GM23248 (cell line): ENCODE measurements at regions not wholly inside any gene's neighbourhood (a gene's known extent, or its start where the extent isn't known, plus 50 kb on each side); places are given as distances from the start of the nearest gene placed in this dataset.

ENCODE experiments used
- EZH2 ChIP-seq: fragments of 200-600 bp; sonication (generic); IDR thresholded peaks from 2 replicates; pipeline ENCODE4 v1.6.1; 2018; ENCODE audit warnings: antibody characterized with exemption, mild to moderate bottlenecking; ENCODE audit not compliant: insufficient read depth, poor library complexity, severe bottlenecking
- EZH2phosphoT487 ChIP-seq: fragments of 200-600 bp; sonication (generic); IDR thresholded peaks from 2 replicates; pipeline ENCODE4 v1.6.1; 2018; ENCODE audit warnings: antibody characterized with exemption, moderate library complexity, mild to moderate bottlenecking, low read depth; ENCODE audit not compliant: insufficient read depth

- no peak for TF ChIP-seq EZH2
- no peak for TF ChIP-seq EZH2phosphoT487
Observed at GRCh38 chr1:83028467-83028866, 970.5 kb downstream of the TTLL7 start.
